ENCODE measurements at regions not wholly inside any gene's neighbourhood (a gene's known extent, or its start where the extent isn't known, plus 50 kb on each side); places are given as distances from the start of the nearest gene placed in this dataset.

GRCh38 chr3:135440233-135440632, 525.3 kb upstream of the PPP2R3A start:
- Histone ChIP-seq H3K4me3 (ENCODE audit: low read depth in 1 of 3, low read length in 3 of 3) (no peak overlapping the region), H3K9ac (ENCODE audit: low read depth in 1 of 2, low read length in 2 of 2) (no peak overlapping the region), H3K36me3 (ENCODE audit: control insufficient read depth in 4 of 4, insufficient read depth in 3 of 4, low read depth in 1 of 4, low read length in 3 of 4) (no peaks in the 10 kb centered on the region), H3K27ac (ENCODE audit: low read depth in 1 of 2, low read length in 2 of 2) (no peak overlapping the region), H3K4me1 (ENCODE audit: control insufficient read depth in 4 of 4, insufficient read depth in 4 of 4, low read length in 3 of 4) (no peaks in the 10 kb centered on the region), H3K9me3 (ENCODE audit: control insufficient read depth in 4 of 4, low read length in 3 of 4) (no peaks in the 10 kb centered on the region), H3K27me3 (ENCODE audit: control insufficient read depth in 4 of 4, insufficient read depth in 4 of 4, low read length in 3 of 4) (peaks cover 0 to 2% (median 0%) of the 10 kb centered on the region in 4 donors)
- no peak for DNase-seq (ENCODE audit: low spot score)
- TF ChIP-seq GABPA (IDR thresholded peaks at IDR 0.05 in 1 of 2, conservative IDR thresholded peaks at IDR 0.05 in 1 of 2) (no peak), SP1 (IDR thresholded peaks at IDR 0.05) (no peak), NR2F2 (IDR thresholded peaks at IDR 0.05) (no peak), HNF4A (conservative IDR thresholded peaks at IDR 0.05) (no peak), RAD21 (IDR thresholded peaks at IDR 0.05) (no peak), ATF3 (IDR thresholded peaks at IDR 0.05) (no peak)
- TF ChIP-seq, protein P1, sequence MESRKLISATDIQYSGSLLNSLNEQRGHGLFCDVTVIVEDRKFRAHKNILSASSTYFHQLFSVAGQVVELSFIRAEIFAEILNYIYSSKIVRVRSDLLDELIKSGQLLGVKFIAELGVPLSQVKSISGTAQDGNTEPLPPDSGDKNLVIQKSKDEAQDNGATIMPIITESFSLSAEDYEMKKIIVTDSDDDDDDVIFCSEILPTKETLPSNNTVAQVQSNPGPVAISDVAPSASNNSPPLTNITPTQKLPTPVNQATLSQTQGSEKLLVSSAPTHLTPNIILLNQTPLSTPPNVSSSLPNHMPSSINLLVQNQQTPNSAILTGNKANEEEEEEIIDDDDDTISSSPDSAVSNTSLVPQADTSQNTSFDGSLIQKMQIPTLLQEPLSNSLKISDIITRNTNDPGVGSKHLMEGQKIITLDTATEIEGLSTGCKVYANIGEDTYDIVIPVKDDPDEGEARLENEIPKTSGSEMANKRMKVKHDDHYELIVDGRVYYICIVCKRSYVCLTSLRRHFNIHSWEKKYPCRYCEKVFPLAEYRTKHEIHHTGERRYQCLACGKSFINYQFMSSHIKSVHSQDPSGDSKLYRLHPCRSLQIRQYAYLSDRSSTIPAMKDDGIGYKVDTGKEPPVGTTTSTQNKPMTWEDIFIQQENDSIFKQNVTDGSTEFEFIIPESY (IDR thresholded peaks at IDR 0.05), result no peak

DNA sequence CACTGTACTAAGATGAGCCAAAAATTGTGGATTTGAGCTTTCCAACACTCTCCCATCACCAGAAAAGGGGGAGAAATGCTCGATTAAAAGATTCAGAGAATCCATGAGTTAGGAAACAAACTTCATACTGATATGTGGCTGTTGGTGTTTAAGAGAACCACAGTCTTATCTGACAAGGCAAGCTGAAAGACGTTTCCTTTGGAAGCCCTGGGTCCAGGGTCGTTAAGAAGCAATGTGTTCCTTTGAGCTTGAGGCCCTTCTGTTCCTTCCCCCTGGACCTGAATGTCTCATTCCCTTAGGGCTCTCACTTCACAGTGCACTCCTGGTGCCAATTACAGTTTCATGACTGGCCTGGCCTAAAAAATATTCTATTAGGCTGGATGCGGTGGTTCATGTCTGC, 524.8 kb upstream of the PPP2R3A start:
- DNase-seq (ENCODE audit: low spot score), result no peak
- H3K27ac ChIP-seq (ENCODE audit: low read depth in 1 of 2, low read length in 2 of 2), result no peak overlapping the region
- H3K27me3 ChIP-seq (ENCODE audit: control insufficient read depth in 4 of 4, insufficient read depth in 4 of 4, low read length in 3 of 4), result peaks cover 0 to 2% (median 0%) of the 10 kb centered on the region in 4 donors
- H3K9ac ChIP-seq (ENCODE audit: low read depth in 1 of 2, low read length in 2 of 2), result no peak overlapping the region
- TF ChIP-seq HNF4G (IDR thresholded peaks at IDR 0.05) (no peak), HNF4A (conservative IDR thresholded peaks at IDR 0.05) (no peak), GABPA (IDR thresholded peaks at IDR 0.05 in 1 of 2, conservative IDR thresholded peaks at IDR 0.05 in 1 of 2) (no peak), FOXA1 (IDR thresholded peaks at IDR 0.05) (no peak), NR2F2 (IDR thresholded peaks at IDR 0.05) (no peak), TAF1 (conservative IDR thresholded peaks at IDR 0.05) (no peak), RAD21 (IDR thresholded peaks at IDR 0.05) (no peak), JUND (IDR thresholded peaks at IDR 0.05) (no peak), SP1 (IDR thresholded peaks at IDR 0.05) (no peak), YY1 (IDR thresholded peaks at IDR 0.05) (no peak), ATF3 (IDR thresholded peaks at IDR 0.05) (no peak)
- TF ChIP-seq, protein P2, sequence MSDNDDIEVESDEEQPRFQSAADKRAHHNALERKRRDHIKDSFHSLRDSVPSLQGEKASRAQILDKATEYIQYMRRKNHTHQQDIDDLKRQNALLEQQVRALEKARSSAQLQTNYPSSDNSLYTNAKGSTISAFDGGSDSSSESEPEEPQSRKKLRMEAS (IDR thresholded peaks at IDR 0.05), result no peak
- TF ChIP-seq, protein P3, sequence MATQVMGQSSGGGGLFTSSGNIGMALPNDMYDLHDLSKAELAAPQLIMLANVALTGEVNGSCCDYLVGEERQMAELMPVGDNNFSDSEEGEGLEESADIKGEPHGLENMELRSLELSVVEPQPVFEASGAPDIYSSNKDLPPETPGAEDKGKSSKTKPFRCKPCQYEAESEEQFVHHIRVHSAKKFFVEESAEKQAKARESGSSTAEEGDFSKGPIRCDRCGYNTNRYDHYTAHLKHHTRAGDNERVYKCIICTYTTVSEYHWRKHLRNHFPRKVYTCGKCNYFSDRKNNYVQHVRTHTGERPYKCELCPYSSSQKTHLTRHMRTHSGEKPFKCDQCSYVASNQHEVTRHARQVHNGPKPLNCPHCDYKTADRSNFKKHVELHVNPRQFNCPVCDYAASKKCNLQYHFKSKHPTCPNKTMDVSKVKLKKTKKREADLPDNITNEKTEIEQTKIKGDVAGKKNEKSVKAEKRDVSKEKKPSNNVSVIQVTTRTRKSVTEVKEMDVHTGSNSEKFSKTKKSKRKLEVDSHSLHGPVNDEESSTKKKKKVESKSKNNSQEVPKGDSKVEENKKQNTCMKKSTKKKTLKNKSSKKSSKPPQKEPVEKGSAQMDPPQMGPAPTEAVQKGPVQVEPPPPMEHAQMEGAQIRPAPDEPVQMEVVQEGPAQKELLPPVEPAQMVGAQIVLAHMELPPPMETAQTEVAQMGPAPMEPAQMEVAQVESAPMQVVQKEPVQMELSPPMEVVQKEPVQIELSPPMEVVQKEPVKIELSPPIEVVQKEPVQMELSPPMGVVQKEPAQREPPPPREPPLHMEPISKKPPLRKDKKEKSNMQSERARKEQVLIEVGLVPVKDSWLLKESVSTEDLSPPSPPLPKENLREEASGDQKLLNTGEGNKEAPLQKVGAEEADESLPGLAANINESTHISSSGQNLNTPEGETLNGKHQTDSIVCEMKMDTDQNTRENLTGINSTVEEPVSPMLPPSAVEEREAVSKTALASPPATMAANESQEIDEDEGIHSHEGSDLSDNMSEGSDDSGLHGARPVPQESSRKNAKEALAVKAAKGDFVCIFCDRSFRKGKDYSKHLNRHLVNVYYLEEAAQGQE (IDR thresholded peaks at IDR 0.05), result no peak
- TF ChIP-seq, protein P1 (IDR thresholded peaks at IDR 0.05), result no peak
- H3K9me3 ChIP-seq (ENCODE audit: control insufficient read depth in 4 of 4, low read length in 3 of 4), result no peaks in the 10 kb centered on the region
- no peak overlapping the region for H3K4me3 ChIP-seq (ENCODE audit: low read depth in 1 of 3, low read length in 3 of 3)
- WGBS, result 34% methylated on average over 4 of the region's 4 CpGs
- no peaks in the 10 kb centered on the region for H3K36me3 ChIP-seq (ENCODE audit: control insufficient read depth in 4 of 4, insufficient read depth in 3 of 4, low read depth in 1 of 4, low read length in 3 of 4)
- no peaks in the 10 kb centered on the region for H3K4me1 ChIP-seq (ENCODE audit: control insufficient read depth in 4 of 4, insufficient read depth in 4 of 4, low read length in 3 of 4)

Measured in liver (tissue), 7 donors.